SU-DHL-6 (cell line): ENCODE measurements at regions not wholly inside any gene's neighbourhood (a gene's known extent, or its start where the extent isn't known, plus 50 kb on each side); places are given as distances from the start of the nearest gene placed in this dataset.

Source experiments
- EZH2phosphoT487 ChIP-seq: fragments of 200-600 bp; sonication (generic), shearing (Covaris generic); conservative IDR thresholded peaks from 2 replicates; pipeline ENCODE4 v1.6.1; 2018; ENCODE audit warnings: mild to moderate bottlenecking, antibody characterized with exemption, low read length, moderate library complexity, mixed read lengths
- TF ChIP-seq, protein P1 (sequence below): fragments of 200-600 bp; sonication (generic); IDR thresholded peaks from one replicate; pipeline ENCODE4 v1.5.1; 2017; ENCODE audit warnings: antibody characterized with exemption, mild to moderate bottlenecking, low read length, moderate library complexity; ENCODE audit not compliant: insufficient read depth, poor library complexity, severe bottlenecking

DNA sequence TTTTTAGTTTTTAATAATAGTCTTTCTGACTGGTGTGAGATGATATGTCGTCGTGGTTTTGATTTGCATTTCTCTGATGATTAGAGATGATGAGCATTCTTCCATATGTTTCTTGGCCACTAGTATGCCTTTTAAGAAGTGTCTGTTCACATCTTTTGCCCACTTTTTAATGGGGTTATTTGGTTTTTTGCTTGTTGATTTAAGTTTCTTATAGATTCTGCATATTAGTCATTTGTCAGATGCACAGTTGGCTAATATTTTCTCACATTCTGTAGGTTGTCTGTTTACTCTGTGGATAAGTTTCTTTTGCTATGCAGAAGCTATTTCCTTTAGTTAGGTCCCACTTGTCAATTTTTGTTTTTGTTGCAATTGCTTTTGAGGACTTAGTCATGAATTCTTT lies 185.4 kb downstream of the SUCNR1 start:
- TF ChIP-seq, protein P1, sequence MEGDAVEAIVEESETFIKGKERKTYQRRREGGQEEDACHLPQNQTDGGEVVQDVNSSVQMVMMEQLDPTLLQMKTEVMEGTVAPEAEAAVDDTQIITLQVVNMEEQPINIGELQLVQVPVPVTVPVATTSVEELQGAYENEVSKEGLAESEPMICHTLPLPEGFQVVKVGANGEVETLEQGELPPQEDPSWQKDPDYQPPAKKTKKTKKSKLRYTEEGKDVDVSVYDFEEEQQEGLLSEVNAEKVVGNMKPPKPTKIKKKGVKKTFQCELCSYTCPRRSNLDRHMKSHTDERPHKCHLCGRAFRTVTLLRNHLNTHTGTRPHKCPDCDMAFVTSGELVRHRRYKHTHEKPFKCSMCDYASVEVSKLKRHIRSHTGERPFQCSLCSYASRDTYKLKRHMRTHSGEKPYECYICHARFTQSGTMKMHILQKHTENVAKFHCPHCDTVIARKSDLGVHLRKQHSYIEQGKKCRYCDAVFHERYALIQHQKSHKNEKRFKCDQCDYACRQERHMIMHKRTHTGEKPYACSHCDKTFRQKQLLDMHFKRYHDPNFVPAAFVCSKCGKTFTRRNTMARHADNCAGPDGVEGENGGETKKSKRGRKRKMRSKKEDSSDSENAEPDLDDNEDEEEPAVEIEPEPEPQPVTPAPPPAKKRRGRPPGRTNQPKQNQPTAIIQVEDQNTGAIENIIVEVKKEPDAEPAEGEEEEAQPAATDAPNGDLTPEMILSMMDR = no peak
- no peak for TF ChIP-seq EZH2phosphoT487
